ENCODE measurements at regions not wholly inside any gene's neighbourhood (a gene's known extent, or its start where the extent isn't known, plus 50 kb on each side); places are given as distances from the start of the nearest gene placed in this dataset.

DNA sequence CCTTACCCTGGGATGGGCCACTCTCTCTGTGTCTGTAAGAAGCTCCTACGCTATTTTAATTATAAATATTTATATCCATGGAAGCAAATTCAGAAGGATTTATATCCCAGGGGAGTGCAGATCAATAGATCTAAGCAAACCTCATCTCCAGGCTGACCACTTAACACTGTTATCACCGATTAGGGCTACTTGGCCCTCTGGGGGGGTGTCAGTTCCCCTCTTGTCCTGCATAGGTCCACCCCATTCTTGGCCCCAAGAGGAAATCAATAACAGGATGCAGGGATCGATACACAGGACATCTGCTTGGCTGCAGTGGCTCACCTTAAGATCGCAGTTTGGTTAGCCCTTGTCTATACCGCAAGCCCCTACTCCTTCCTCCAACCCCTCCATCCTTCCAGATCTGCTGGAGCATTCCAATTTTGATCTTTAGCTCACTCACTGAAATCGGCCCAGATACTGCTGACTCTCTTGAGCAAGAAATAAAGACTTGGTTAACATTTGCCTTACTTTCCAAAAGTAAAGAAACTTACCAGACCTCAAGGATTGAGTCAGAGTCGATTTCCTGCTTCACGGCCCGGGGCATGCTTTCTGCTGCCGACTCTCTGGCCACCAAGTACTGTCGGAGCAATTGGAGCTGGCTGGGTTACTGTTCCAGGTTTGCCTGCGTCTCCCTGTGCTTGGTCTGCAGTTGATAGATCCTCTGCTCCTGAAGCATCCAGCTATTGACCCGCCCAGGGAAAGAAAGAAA, 112.3 kb upstream of the PMFBP1 start:
- TF ChIP-seq POLR2A (IDR thresholded peaks at IDR 0.05; ENCODE audit: low read depth, low read length) (no peak), POLR2AphosphoS5 (IDR thresholded peaks at IDR 0.05; ENCODE audit: low read depth, low read length) (no peak), PAX5 (IDR thresholded peaks at IDR 0.05; ENCODE audit: insufficient read depth, low read length, severe bottlenecking) (no peak), TAF1 (IDR thresholded peaks at IDR 0.05; ENCODE audit: low read depth, low read length) (no peak), SPI1 (IDR thresholded peaks at IDR 0.05; ENCODE audit: low read depth, low read length) (no peak), POU2F2 (IDR thresholded peaks at IDR 0.05; ENCODE audit: low read depth, low read length) (no peak)

Measured in GM12891 (cell line).